ENCODE measurements at regions not wholly inside any gene's neighbourhood (a gene's known extent, or its start where the extent isn't known, plus 50 kb on each side); places are given as distances from the start of the nearest gene placed in this dataset.

- no peaks in the 10 kb centered on the region for H3K9me3 Mint-ChIP-seq
Measured at GRCh38 chr3:17909714-17910113, 167.3 kb upstream of the TBC1D5 start.

GRCh38 chr3:17908399-17909191 is 166.2 kb upstream of the TBC1D5 start:
- DNase-seq (ENCODE audit: low spot score) (peak; percentile 18), ATAC-seq (peak; percentile 74)
- no peaks in the 10 kb centered on the region for H3K36me3 Mint-ChIP-seq (ENCODE audit: low read depth)
- H3K4me1 ChIP-seq (ENCODE audit: insufficient read depth), result peaks cover 19% of the 10 kb centered on the region
- H3K4me1 Mint-ChIP-seq, result peaks cover 33% of the 10 kb centered on the region
- no peak overlapping the region for H3K27ac Mint-ChIP-seq
- H3F3A ChIP-seq (replicated peaks; ENCODE audit: low read depth), result no peaks in the 10 kb centered on the region
- no peak overlapping the region; the same call in 2 of the 3 replicates for H3K4me3 Mint-ChIP-seq
- no peaks in the 10 kb centered on the region for H3K36me3 ChIP-seq (ENCODE audit: insufficient read depth)
- H2AFZ ChIP-seq, result no peak overlapping the region
- H3K4me3 ChIP-seq, result no peak overlapping the region
- 0 out of 2 replicates have a peak, but pooled peaks cover 4% of the 10 kb centered on the region for H3K79me2 ChIP-seq (replicated peaks; ENCODE audit: insufficient read depth)
- TF ChIP-seq CTCF (conservative IDR thresholded peaks at IDR 0.05; ENCODE audit: low read depth in 2 of 2) (no peak), EZH2 (IDR thresholded peaks at IDR 0.05; ENCODE audit: low read depth, unreplicated experiment) (no peak), NANOG (IDR thresholded peaks at IDR 0.05; ENCODE audit: borderline replicate concordance) (peak; percentile 46; the same call in 1 of the 2 replicates), ZNF331 (CRISPR knock-in tag; IDR thresholded peaks at IDR 0.05; ENCODE audit: low read depth) (no peak)
- H3K27me3 Mint-ChIP-seq (ENCODE audit: insufficient read depth, low read depth, poor library complexity), result peaks cover 3% of the 10 kb centered on the region
- no peaks in the 10 kb centered on the region for H3K27me3 ChIP-seq (ENCODE audit: insufficient read depth)
- peaks cover 11% of the 10 kb centered on the region; the same call in 1 of the 2 replicates for H3K9me2 ChIP-seq (ENCODE audit: insufficient read depth)
- H3K27ac ChIP-seq (ENCODE audit: low read depth), result no peak overlapping the region
- H4K20me1 ChIP-seq (replicated peaks; ENCODE audit: insufficient read depth), result no peaks in the 10 kb centered on the region
- peak overlapping the region; percentile 59 for H3K4me2 ChIP-seq
- no peaks in the 10 kb centered on the region; the same call in 2 of the 3 replicates for H3K9me3 Mint-ChIP-seq

More at GRCh38 chr3:17909714-17910113, 167.3 kb upstream of the TBC1D5 start:
- Histone ChIP-seq H3K4me1 (ENCODE audit: insufficient read depth) (peaks cover 19% of the 10 kb centered on the region), H3K36me3 (ENCODE audit: insufficient read depth) (no peaks in the 10 kb centered on the region), H3K79me2 (replicated peaks; ENCODE audit: insufficient read depth) (0 out of 2 replicates have a peak, but pooled peaks cover 4% of the 10 kb centered on the region), H3F3A (replicated peaks; ENCODE audit: low read depth) (no peaks in the 10 kb centered on the region), H3K4me3 (no peak overlapping the region), H3K27me3 (ENCODE audit: insufficient read depth) (no peaks in the 10 kb centered on the region), H3K9me2 (ENCODE audit: insufficient read depth) (peaks cover 11% of the 10 kb centered on the region; the same call in 1 of the 2 replicates), H4K20me1 (replicated peaks; ENCODE audit: insufficient read depth) (no peaks in the 10 kb centered on the region), H3K4me2 (0 out of 2 replicates have a peak overlapping the region, but pooled peaks have one; percentile 30), H3K27ac (ENCODE audit: low read depth) (no peak overlapping the region), H2AFZ (no peak overlapping the region)
- DNase-seq (ENCODE audit: low spot score) (no peak), ATAC-seq (no peak)
- Mint-ChIP-seq H3K36me3 (ENCODE audit: low read depth) (no peaks in the 10 kb centered on the region), H3K4me3 (no peak overlapping the region), H3K27ac (no peak overlapping the region), H3K4me1 (peaks cover 33% of the 10 kb centered on the region), H3K27me3 (ENCODE audit: insufficient read depth, low read depth, poor library complexity) (no peaks in the 10 kb centered on the region)
- no peak for TF ChIP-seq REST (IDR thresholded peaks at IDR 0.05; ENCODE audit: unreplicated experiment)
- TF ChIP-seq ZNF331 (CRISPR knock-in tag; IDR thresholded peaks at IDR 0.05; ENCODE audit: low read depth), result no peak
- TF ChIP-seq ZNF114 (CRISPR knock-in tag; IDR thresholded peaks at IDR 0.05), result no peak
